GM23338 (cell line): ENCODE measurements at regions not wholly inside any gene's neighbourhood (a gene's known extent, or its start where the extent isn't known, plus 50 kb on each side); places are given as distances from the start of the nearest gene placed in this dataset.

Source experiments
- ATAC-seq: fragments of 200-7000 bp; cut with Tn5 transposase; 3 replicates; pipeline ENCODE4 v1.9.1; 2020
- DNase-seq: peaks from one replicate; pipeline ENCODE4 v3.0.0-alpha.2; 2015; ENCODE audit warnings: low spot score
- H2AFZ ChIP-seq: fragments of 200-600 bp; sonication (generic); 2 replicates; pipeline ENCODE4 v1.8.0; 2016; ENCODE audit warnings: antibody characterized with exemption, mild to moderate bottlenecking, moderate library complexity
- H3F3A ChIP-seq: fragments of 200-600 bp; sonication (generic); replicated peaks from 2 replicates; pipeline ENCODE4 v1.8.0; 2017; ENCODE audit warnings: antibody characterized with exemption, mixed run types, low read depth
- H3K27ac ChIP-seq: fragments of 200-600 bp; sonication (generic); 2 replicates; pipeline ENCODE4 v1.6.1; 2016; ENCODE audit warnings: low read depth
- H3K27me3 ChIP-seq: fragments of 200-600 bp; sonication (generic); 2 replicates; pipeline ENCODE4 v1.8.0; 2016; ENCODE audit warnings: mild to moderate bottlenecking, mixed run types, moderate library complexity; ENCODE audit not compliant: insufficient read depth
- H3K36me3 ChIP-seq: fragments of 200-600 bp; sonication (generic); 2 replicates; pipeline ENCODE4 v1.8.0; 2016; ENCODE audit warnings: mild to moderate bottlenecking; ENCODE audit not compliant: insufficient read depth
- H3K4me1 ChIP-seq: fragments of 200-600 bp; sonication (generic); 2 replicates; pipeline ENCODE4 v1.8.0; 2016; ENCODE audit warnings: mild to moderate bottlenecking, moderate library complexity; ENCODE audit not compliant: insufficient read depth
- H3K4me2 ChIP-seq: fragments of 200-600 bp; sonication (generic); 2 replicates; pipeline ENCODE4 v1.7.1; 2017; ENCODE audit warnings: mixed run types
- H3K4me3 ChIP-seq: fragments of 200-600 bp; sonication (generic); 2 replicates; pipeline ENCODE4 v1.6.1; 2016; ENCODE audit warnings: mixed run types
- H3K79me2 ChIP-seq: fragments of 200-600 bp; sonication (generic); replicated peaks from 2 replicates; pipeline ENCODE4 v1.8.0; 2017; ENCODE audit warnings: mild to moderate bottlenecking; ENCODE audit not compliant: insufficient read depth
- H3K9me2 ChIP-seq: fragments of 200-600 bp; sonication (generic); 2 replicates; pipeline ENCODE4 v1.8.0; 2017; ENCODE audit not compliant: insufficient read depth
- H4K20me1 ChIP-seq: fragments of 200-600 bp; sonication (generic); replicated peaks from 2 replicates; pipeline ENCODE4 v1.8.0; 2017; ENCODE audit warnings: mild to moderate bottlenecking; ENCODE audit not compliant: insufficient read depth
- H3K27ac Mint-ChIP-seq: 2 replicates; pipeline ENCODE4 v1.8.0; 2020; ENCODE audit warnings: inconsistent platforms, mild to moderate bottlenecking, moderate library complexity, mixed read lengths
- H3K27me3 Mint-ChIP-seq: 3 replicates; pipeline ENCODE4 v1.8.0; 2022; ENCODE audit warnings: low read depth, mild to moderate bottlenecking, moderate library complexity, mixed read lengths, inconsistent platforms; ENCODE audit not compliant: insufficient read depth, poor library complexity
- H3K36me3 Mint-ChIP-seq: 3 replicates; pipeline ENCODE4 v1.8.0; 2021; ENCODE audit warnings: low read depth, mild to moderate bottlenecking, inconsistent platforms, moderate library complexity, mixed read lengths
- H3K4me1 Mint-ChIP-seq: 3 replicates; pipeline ENCODE4 v1.8.0; 2020; ENCODE audit warnings: mild to moderate bottlenecking, inconsistent platforms, mixed read lengths
- H3K4me3 Mint-ChIP-seq: 3 replicates; pipeline ENCODE4 v1.8.0; 2021; ENCODE audit warnings: moderate library complexity, mild to moderate bottlenecking, inconsistent platforms, mixed read lengths
- H3K9me3 Mint-ChIP-seq: 3 replicates; pipeline ENCODE4 v1.8.0; 2020; ENCODE audit warnings: moderate library complexity, mild to moderate bottlenecking, inconsistent platforms, mixed read lengths
- EZH2 ChIP-seq: fragments of 200-600 bp; sonication (generic); IDR thresholded peaks from one replicate; pipeline ENCODE4 v1.8.0; 2017; ENCODE audit warnings: antibody characterized with exemption, mild to moderate bottlenecking, low read depth; ENCODE audit not compliant: unreplicated experiment
- JUNB ChIP-seq: IDR thresholded peaks from one replicate; pipeline ENCODE4 v1.6.1; 2016; ENCODE audit warnings: antibody characterized with exemption; ENCODE audit not compliant: unreplicated experiment
- POLR2AphosphoS5 ChIP-seq: IDR thresholded peaks from 2 replicates; pipeline ENCODE4 v1.6.1; 2016; ENCODE audit warnings: antibody characterized with exemption, low read depth
- TF ChIP-seq, protein P1 (sequence below): fragments of 250-450 bp; sonication (Bioruptor Pico); IDR thresholded peaks from 2 replicates; pipeline ENCODE4 v1.5.0; 2020; ENCODE audit warnings: mild to moderate bottlenecking, moderate library complexity
- TF ChIP-seq, protein P2 (sequence below), 2 experiments: fragments of 200-600 bp in 1 of 2; sonication (generic) in 1 of 2; conservative IDR thresholded peaks; 2 replicates each; pipeline versions ENCODE4 v1.5.1 to v1.6.1; 2016 to 2017; ENCODE audit warnings: antibody characterized with exemption in 2 of 2, low read depth in 2 of 2, mild to moderate bottlenecking in 2 of 2, moderate library complexity in 1 of 2
- TF ChIP-seq, protein P3 (sequence below): IDR thresholded peaks from 2 replicates; pipeline ENCODE4 v1.6.1; 2016; ENCODE audit warnings: antibody characterized with exemption

DNA sequence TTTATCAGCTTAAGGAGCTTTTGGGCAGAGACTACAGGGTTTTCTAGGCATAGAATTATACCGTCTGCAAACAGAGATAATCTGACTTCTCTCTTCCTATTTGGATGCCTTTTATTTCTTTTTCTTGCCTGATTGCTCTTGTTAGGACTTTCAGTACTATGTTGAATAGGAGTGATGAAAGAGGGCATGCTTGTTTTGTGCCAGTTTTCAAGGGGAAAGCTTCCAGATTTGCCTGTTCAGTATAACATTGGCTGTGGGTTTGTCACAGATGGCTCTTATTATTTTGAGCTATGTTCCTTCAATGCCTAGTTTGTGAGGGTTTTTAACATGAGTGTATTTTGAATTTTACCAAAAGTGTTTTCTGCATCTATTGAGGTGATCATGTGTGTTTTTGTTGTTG, 192.8 kb upstream of the PHACTR1 start (continued):
- TF ChIP-seq, protein P1, sequence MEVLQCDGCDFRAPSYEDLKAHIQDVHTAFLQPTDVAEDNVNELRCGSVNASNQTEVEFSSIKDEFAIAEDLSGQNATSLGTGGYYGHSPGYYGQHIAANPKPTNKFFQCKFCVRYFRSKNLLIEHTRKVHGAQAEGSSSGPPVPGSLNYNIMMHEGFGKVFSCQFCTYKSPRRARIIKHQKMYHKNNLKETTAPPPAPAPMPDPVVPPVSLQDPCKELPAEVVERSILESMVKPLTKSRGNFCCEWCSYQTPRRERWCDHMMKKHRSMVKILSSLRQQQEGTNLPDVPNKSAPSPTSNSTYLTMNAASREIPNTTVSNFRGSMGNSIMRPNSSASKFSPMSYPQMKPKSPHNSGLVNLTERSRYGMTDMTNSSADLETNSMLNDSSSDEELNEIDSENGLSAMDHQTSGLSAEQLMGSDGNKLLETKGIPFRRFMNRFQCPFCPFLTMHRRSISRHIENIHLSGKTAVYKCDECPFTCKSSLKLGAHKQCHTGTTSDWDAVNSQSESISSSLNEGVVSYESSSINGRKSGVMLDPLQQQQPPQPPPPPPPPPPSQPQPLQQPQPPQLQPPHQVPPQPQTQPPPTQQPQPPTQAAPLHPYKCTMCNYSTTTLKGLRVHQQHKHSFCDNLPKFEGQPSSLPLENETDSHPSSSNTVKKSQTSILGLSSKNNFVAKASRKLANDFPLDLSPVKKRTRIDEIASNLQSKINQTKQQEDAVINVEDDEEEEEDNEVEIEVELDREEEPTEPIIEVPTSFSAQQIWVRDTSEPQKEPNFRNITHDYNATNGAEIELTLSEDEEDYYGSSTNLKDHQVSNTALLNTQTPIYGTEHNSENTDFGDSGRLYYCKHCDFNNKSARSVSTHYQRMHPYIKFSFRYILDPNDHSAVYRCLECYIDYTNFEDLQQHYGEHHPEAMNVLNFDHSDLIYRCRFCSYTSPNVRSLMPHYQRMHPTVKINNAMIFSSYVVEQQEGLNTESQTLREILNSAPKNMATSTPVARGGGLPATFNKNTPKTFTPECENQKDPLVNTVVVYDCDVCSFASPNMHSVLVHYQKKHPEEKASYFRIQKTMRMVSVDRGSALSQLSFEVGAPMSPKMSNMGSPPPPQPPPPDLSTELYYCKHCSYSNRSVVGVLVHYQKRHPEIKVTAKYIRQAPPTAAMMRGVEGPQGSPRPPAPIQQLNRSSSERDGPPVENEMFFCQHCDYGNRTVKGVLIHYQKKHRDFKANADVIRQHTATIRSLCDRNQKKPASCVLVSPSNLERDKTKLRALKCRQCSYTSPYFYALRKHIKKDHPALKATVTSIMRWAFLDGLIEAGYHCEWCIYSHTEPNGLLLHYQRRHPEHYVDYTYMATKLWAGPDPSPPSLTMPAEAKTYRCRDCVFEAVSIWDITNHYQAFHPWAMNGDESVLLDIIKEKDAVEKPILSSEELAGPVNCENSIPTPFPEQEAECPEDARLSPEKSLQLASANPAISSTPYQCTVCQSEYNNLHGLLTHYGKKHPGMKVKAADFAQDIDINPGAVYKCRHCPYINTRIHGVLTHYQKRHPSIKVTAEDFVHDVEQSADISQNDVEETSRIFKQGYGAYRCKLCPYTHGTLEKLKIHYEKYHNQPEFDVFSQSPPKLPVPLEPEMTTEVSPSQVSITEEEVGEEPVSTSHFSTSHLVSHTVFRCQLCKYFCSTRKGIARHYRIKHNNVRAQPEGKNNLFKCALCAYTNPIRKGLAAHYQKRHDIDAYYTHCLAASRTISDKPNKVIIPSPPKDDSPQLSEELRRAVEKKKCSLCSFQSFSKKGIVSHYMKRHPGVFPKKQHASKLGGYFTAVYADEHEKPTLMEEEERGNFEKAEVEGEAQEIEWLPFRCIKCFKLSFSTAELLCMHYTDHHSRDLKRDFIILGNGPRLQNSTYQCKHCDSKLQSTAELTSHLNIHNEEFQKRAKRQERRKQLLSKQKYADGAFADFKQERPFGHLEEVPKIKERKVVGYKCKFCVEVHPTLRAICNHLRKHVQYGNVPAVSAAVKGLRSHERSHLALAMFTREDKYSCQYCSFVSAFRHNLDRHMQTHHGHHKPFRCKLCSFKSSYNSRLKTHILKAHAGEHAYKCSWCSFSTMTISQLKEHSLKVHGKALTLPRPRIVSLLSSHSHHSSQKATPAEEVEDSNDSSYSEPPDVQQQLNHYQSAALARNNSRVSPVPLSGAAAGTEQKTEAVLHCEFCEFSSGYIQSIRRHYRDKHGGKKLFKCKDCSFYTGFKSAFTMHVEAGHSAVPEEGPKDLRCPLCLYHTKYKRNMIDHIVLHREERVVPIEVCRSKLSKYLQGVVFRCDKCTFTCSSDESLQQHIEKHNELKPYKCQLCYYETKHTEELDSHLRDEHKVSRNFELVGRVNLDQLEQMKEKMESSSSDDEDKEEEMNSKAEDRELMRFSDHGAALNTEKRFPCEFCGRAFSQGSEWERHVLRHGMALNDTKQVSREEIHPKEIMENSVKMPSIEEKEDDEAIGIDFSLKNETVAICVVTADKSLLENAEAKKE (CRISPR knock-in tag): no peak

DNA sequence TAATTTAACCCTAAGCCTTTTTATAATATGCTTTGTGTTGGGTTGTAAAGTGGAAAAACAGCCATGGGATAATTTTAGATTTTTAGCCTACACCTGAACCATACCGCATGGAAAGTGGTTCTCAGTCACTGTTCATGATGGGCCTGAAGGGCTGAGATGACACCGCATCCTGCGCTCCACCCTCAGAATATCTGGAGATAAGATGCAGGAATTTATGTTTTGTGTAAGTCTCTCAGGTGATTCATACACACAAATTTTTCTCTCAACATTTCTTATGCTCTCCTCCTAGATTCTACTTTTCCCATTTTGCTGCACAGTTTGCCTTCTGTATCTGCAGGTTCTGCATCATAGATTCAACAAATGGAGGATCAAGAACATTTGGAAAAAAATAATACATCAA, 191.3 kb upstream of the PHACTR1 start:
- Histone ChIP-seq H3K27ac (no peak overlapping the region), H3K9me2 (0 out of 2 replicates have a peak, but pooled peaks cover 4% of the 10 kb centered on the region), H3K4me3 (no peak overlapping the region), H3K36me3 (no peaks in the 10 kb centered on the region), H3F3A (no peaks in the 10 kb centered on the region), H3K27me3 (no peaks in the 10 kb centered on the region), H3K4me1 (0 out of 2 replicates have a peak, but pooled peaks cover 7% of the 10 kb centered on the region), H3K4me2 (no peak overlapping the region), H2AFZ (no peak overlapping the region), H4K20me1 (no peaks in the 10 kb centered on the region), H3K79me2 (no peaks in the 10 kb centered on the region)
- H3K4me3 Mint-ChIP-seq: no peak overlapping the region
- ATAC-seq (no peak), DNase-seq (no peak)
- H3K9me3 Mint-ChIP-seq: no peaks in the 10 kb centered on the region
- no peaks in the 10 kb centered on the region for H3K36me3 Mint-ChIP-seq
- H3K27ac Mint-ChIP-seq: no peak overlapping the region
- no peak for TF ChIP-seq POLR2AphosphoS5
- TF ChIP-seq JUNB: no peak
- TF ChIP-seq, protein P2, sequence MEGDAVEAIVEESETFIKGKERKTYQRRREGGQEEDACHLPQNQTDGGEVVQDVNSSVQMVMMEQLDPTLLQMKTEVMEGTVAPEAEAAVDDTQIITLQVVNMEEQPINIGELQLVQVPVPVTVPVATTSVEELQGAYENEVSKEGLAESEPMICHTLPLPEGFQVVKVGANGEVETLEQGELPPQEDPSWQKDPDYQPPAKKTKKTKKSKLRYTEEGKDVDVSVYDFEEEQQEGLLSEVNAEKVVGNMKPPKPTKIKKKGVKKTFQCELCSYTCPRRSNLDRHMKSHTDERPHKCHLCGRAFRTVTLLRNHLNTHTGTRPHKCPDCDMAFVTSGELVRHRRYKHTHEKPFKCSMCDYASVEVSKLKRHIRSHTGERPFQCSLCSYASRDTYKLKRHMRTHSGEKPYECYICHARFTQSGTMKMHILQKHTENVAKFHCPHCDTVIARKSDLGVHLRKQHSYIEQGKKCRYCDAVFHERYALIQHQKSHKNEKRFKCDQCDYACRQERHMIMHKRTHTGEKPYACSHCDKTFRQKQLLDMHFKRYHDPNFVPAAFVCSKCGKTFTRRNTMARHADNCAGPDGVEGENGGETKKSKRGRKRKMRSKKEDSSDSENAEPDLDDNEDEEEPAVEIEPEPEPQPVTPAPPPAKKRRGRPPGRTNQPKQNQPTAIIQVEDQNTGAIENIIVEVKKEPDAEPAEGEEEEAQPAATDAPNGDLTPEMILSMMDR (conservative IDR thresholded peaks at IDR 0.05; ENCODE audit: low read depth in 2 of 2): no peak
- TF ChIP-seq EZH2: no peak
- TF ChIP-seq, protein P3, sequence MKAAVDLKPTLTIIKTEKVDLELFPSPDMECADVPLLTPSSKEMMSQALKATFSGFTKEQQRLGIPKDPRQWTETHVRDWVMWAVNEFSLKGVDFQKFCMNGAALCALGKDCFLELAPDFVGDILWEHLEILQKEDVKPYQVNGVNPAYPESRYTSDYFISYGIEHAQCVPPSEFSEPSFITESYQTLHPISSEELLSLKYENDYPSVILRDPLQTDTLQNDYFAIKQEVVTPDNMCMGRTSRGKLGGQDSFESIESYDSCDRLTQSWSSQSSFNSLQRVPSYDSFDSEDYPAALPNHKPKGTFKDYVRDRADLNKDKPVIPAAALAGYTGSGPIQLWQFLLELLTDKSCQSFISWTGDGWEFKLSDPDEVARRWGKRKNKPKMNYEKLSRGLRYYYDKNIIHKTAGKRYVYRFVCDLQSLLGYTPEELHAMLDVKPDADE: no peak
- H3K27me3 Mint-ChIP-seq: peaks cover 1% of the 10 kb centered on the region
- H3K4me1 Mint-ChIP-seq: peaks cover 7% of the 10 kb centered on the region
